Tibial nerve (tissue), 3 donors: ENCODE measurements at regions not wholly inside any gene's neighbourhood (a gene's known extent, or its start where the extent isn't known, plus 50 kb on each side); places are given as distances from the start of the nearest gene placed in this dataset.

Experiments used
- CTCF ChIP-seq, 5 experiments: fragments of 200-600 bp in 3 of 5; fragments of 450-650 bp in 2 of 5; sonication (generic) in 3 of 5; IDR thresholded peaks; one replicate each; pipeline ENCODE4 v1.5.1; 2016 to 2019; ENCODE audit warnings: antibody characterized with exemption in 5 of 5, mild to moderate bottlenecking in 3 of 5, moderate library complexity in 2 of 5
- POLR2A ChIP-seq, 2 donors: fragments of 450-650 bp; IDR thresholded peaks; one replicate each; pipeline ENCODE4 v1.6.1; 2017; ENCODE audit warnings: antibody characterized with exemption in 2 of 2, mild to moderate bottlenecking in 2 of 2, moderate library complexity in 2 of 2

- no peak for TF ChIP-seq POLR2A (IDR thresholded peaks at IDR 0.05)
- TF ChIP-seq CTCF (IDR thresholded peaks at IDR 0.05) = no peak
Observed at GRCh38 chr18:28581521-28582071, 404.7 kb upstream of the CDH2 start.
